ENCODE measurements at regions not wholly inside any gene's neighbourhood (a gene's known extent, or its start where the extent isn't known, plus 50 kb on each side); places are given as distances from the start of the nearest gene placed in this dataset.

GRCh38 chr13:53694814-53695532 is 666.4 kb downstream of the OLFM4 start:
- no peak overlapping the region for H3K4me3 ChIP-seq (ENCODE audit: low read depth, low read length)
- no peak for DNase-seq (ENCODE audit: low read depth)
- no peak for TF ChIP-seq CTCF (IDR thresholded peaks at IDR 0.05; ENCODE audit: low read depth, low read length, missing control alignments)

GRCh38 chr13:53703371-53704080 is 674.9 kb downstream of the OLFM4 start:
- DNase-seq (ENCODE audit: low read depth) = no peak
- TF ChIP-seq CTCF (IDR thresholded peaks at IDR 0.05; ENCODE audit: low read depth, low read length, missing control alignments) = no peak

GRCh38 chr13:53719281-53719680 is 690.7 kb downstream of the OLFM4 start:
- H3K4me3 ChIP-seq (ENCODE audit: low read depth, low read length) = no peak overlapping the region
- no peak for DNase-seq (ENCODE audit: low read depth)
- no peak for TF ChIP-seq CTCF (IDR thresholded peaks at IDR 0.05; ENCODE audit: low read depth, low read length, missing control alignments)

More at GRCh38 chr13:53703371-53704080, 674.9 kb downstream of the OLFM4 start:
- H3K4me3 ChIP-seq (ENCODE audit: low read depth, low read length) = no peak overlapping the region

GRCh38 chr13:53732664-53733063 is 704.1 kb downstream of the OLFM4 start:
- no peak for DNase-seq (ENCODE audit: low read depth)
- TF ChIP-seq CTCF (IDR thresholded peaks at IDR 0.05; ENCODE audit: low read depth, low read length, missing control alignments) = no peak
- no peak overlapping the region for H3K4me3 ChIP-seq (ENCODE audit: low read depth, low read length)

GRCh38 chr13:53743906-53744305 is 715.3 kb downstream of the OLFM4 start:
- H3K4me3 ChIP-seq (ENCODE audit: low read depth, low read length) = no peak overlapping the region
- no peak for TF ChIP-seq CTCF (IDR thresholded peaks at IDR 0.05; ENCODE audit: low read depth, low read length, missing control alignments)

GRCh38 chr13:53747825-53748224 is 719.2 kb downstream of the OLFM4 start:
- no peak overlapping the region for H3K4me3 ChIP-seq (ENCODE audit: low read depth, low read length)
- DNase-seq (ENCODE audit: low read depth) = no peak
- TF ChIP-seq CTCF (IDR thresholded peaks at IDR 0.05; ENCODE audit: low read depth, low read length, missing control alignments) = no peak

More at GRCh38 chr13:53743906-53744305, 715.3 kb downstream of the OLFM4 start:
- no peak for DNase-seq (ENCODE audit: low read depth)

All from GM12864 (cell line).